ENCODE measurements at regions not wholly inside any gene's neighbourhood (a gene's known extent, or its start where the extent isn't known, plus 50 kb on each side); places are given as distances from the start of the nearest gene placed in this dataset.

GRCh38 chr17:21522755-21523336 lies 146.7 kb downstream of the KCNJ12 start:
- DNase-seq (ENCODE audit: low spot score) = no peak
- TF ChIP-seq, protein P1, sequence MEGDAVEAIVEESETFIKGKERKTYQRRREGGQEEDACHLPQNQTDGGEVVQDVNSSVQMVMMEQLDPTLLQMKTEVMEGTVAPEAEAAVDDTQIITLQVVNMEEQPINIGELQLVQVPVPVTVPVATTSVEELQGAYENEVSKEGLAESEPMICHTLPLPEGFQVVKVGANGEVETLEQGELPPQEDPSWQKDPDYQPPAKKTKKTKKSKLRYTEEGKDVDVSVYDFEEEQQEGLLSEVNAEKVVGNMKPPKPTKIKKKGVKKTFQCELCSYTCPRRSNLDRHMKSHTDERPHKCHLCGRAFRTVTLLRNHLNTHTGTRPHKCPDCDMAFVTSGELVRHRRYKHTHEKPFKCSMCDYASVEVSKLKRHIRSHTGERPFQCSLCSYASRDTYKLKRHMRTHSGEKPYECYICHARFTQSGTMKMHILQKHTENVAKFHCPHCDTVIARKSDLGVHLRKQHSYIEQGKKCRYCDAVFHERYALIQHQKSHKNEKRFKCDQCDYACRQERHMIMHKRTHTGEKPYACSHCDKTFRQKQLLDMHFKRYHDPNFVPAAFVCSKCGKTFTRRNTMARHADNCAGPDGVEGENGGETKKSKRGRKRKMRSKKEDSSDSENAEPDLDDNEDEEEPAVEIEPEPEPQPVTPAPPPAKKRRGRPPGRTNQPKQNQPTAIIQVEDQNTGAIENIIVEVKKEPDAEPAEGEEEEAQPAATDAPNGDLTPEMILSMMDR (IDR thresholded peaks at IDR 0.05; ENCODE audit: extremely low read depth, insufficient read depth, missing control alignments) = no peak
- in situ Hi-C loops (cut with MboI; ENCODE audit: low pct_unique_long_range_greater_than_20kb, low sequenced_read_pairs, unreplicated experiment) = loop anchor here (25.0 kb wide), 2 partner anchors 236 to 411 kb away; partner anchors contain the start of gene MAP2K3

- DNase-seq (ENCODE audit: low spot score) = no peak
- in situ Hi-C loops (cut with MboI; ENCODE audit: low pct_unique_long_range_greater_than_20kb, low sequenced_read_pairs, unreplicated experiment) = loop anchor here (25.0 kb wide), 2 partner anchors 236 to 411 kb away; partner anchors contain the start of gene MAP2K3
These were observed 147.5 kb downstream of the KCNJ12 start for GRCh38 chr17:21523497-21524210.

DNA sequence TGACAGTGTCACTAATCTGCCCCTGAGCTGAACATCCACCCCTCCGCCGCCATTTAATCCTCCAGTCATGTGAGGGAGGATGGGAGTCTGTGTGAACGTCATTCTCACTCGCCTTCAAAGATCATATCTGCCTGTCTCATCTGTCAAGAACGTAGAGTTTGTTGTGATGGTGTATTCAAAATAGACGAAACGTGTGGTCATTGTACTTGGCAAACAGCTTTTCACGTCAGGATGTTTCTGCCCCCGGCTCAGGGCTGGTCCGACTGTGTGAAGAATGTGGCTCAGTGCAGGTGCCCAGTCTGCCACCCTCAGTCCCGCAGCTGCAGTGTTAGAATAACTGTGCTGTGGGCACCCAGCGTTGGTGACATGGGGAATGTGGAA lies 148.0 kb downstream of the KCNJ12 start:
- TF ChIP-seq, protein P1 (IDR thresholded peaks at IDR 0.05; ENCODE audit: extremely low read depth, insufficient read depth, missing control alignments) = no peak
- in situ Hi-C loops (cut with MboI; ENCODE audit: low pct_unique_long_range_greater_than_20kb, low sequenced_read_pairs, unreplicated experiment) = loop anchor here (25.0 kb wide), 2 partner anchors 237 to 412 kb away; partner anchors contain the start of gene MAP2K3
- DNase-seq (ENCODE audit: low spot score) = no peak

More at GRCh38 chr17:21523497-21524210, 147.5 kb downstream of the KCNJ12 start:
- TF ChIP-seq, protein P1 (IDR thresholded peaks at IDR 0.05; ENCODE audit: extremely low read depth, insufficient read depth, missing control alignments) = no peak

GRCh38 chr17:21525464-21526130 lies 149.4 kb downstream of the KCNJ12 start:
- DNase-seq (ENCODE audit: low spot score) = no peak
- TF ChIP-seq, protein P1 (IDR thresholded peaks at IDR 0.05; ENCODE audit: extremely low read depth, insufficient read depth, missing control alignments) = no peak
- in situ Hi-C loops (cut with MboI; ENCODE audit: low pct_unique_long_range_greater_than_20kb, low sequenced_read_pairs, unreplicated experiment) = no loop called here

GRCh38 chr17:21528031-21528695 lies 152.0 kb downstream of the KCNJ12 start:
- DNase-seq (ENCODE audit: low spot score) = no peak
- TF ChIP-seq, protein P1 (IDR thresholded peaks at IDR 0.05; ENCODE audit: extremely low read depth, insufficient read depth, missing control alignments) = no peak
- in situ Hi-C loops (cut with MboI; ENCODE audit: low pct_unique_long_range_greater_than_20kb, low sequenced_read_pairs, unreplicated experiment) = no loop called here

- no peak for DNase-seq (ENCODE audit: low spot score)
- TF ChIP-seq, protein P1 (IDR thresholded peaks at IDR 0.05; ENCODE audit: extremely low read depth, insufficient read depth, missing control alignments) = no peak
- in situ Hi-C loops (cut with MboI; ENCODE audit: low pct_unique_long_range_greater_than_20kb, low sequenced_read_pairs, unreplicated experiment) = no loop called here
These were observed 154.2 kb downstream of the KCNJ12 start for GRCh38 chr17:21530311-21530710.

Data from GM13977 (cell line).